H1 (cell line): ENCODE measurements at regions not wholly inside any gene's neighbourhood (a gene's known extent, or its start where the extent isn't known, plus 50 kb on each side); places are given as distances from the start of the nearest gene placed in this dataset.
A peak's percentile ranks its signal among the peaks of the same experiment; 100 is the strongest.

Source experiments
- CHD1 ChIP-seq: IDR thresholded peaks from 2 replicates; pipeline ENCODE4 v1.6.1; 2012; ENCODE audit warnings: low read depth, low read length, improper control_type of control experiment
- CHD2 ChIP-seq: IDR thresholded peaks from 2 replicates; pipeline ENCODE4 v1.6.1; 2012; ENCODE audit warnings: low read length, improper control_type of control experiment
- HDAC2 ChIP-seq, 2 experiments: fragments of 300-600 bp in 1 of 2; sonication (generic) in 1 of 2; IDR thresholded peaks; 2 replicates each; pipeline ENCODE4 v1.6.1; 2011 to 2012; ENCODE audit warnings: low read depth in 2 of 2, low read length in 2 of 2, mild to moderate bottlenecking in 2 of 2, moderate library complexity in 2 of 2, borderline replicate concordance in 1 of 2, inconsistent platforms in 1 of 2
- POLR2A ChIP-seq, 2 experiments: IDR thresholded peaks; 1 replicate in 1 of 2; 2 replicates in 1 of 2; pipeline ENCODE4 v1.6.1; 2011; ENCODE audit warnings: low read depth in 2 of 2, low read length in 2 of 2, mild to moderate bottlenecking in 2 of 2; ENCODE audit errors: control extremely low read depth in 1 of 2
- RAD21 ChIP-seq, 2 experiments: IDR thresholded peaks in 1 of 2; conservative IDR thresholded peaks in 1 of 2; 2 replicates each; pipeline ENCODE4 v1.6.1; 2011; ENCODE audit warnings: low read depth in 2 of 2, low read length in 2 of 2, improper control_type of control experiment in 1 of 2, inconsistent platforms in 1 of 2, mild to moderate bottlenecking in 1 of 2, moderate library complexity in 1 of 2
- SIX5 ChIP-seq: IDR thresholded peaks from 2 replicates; pipeline ENCODE4 v1.6.1; 2011; ENCODE audit warnings: mild to moderate bottlenecking, low read depth, low read length
- TF ChIP-seq, protein P1 (sequence below), 3 experiments: IDR thresholded peaks; 1 replicate in 2 of 3; 2 replicates in 1 of 3; pipeline versions ENCODE4 v1.5.1 to v1.6.1; 2011; ENCODE audit warnings: low read length in 3 of 3, mild to moderate bottlenecking in 3 of 3, inconsistent platforms in 2 of 3, low read depth in 1 of 3, moderate library complexity in 1 of 3; ENCODE audit not compliant: insufficient read depth in 1 of 3; ENCODE audit errors: control extremely low read depth in 1 of 3

DNA sequence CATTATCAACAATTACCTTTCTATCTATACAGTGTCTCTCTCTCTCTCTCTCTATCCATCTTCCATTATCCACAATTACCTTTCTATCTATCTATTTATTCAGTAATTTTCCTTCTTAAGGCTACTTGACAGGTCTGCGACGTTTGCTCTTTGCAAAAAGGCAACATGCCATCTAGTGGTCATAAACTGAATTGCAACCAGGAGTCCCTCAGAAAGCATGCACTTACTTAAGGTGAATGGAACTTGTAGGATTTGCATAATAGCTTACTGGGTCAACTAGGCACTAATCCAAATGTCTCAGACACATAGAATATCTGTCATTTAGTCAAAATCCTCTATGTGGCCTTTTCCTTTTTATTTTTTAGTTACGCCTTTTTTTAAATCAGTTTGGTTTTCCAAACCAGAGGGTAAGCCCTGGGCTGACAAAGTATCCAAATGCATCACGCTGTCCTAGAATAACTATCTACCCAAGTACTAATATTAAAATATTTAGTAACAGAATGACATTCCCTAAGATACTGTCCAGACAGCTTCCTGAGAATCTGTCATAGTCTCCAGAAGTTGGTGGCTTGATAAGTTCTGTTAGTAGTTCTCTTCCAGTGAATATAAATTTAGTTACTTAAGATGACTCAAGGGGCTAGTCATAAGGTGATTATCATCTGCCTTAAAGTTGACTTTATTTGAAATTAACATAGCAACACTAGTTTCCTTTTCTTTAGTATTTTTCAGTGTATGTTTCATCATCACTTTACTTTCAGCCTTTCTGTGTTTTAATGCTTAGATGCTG is 208.3 kb downstream of the PPP1R3A start:
- TF ChIP-seq CHD1 = no peak
- TF ChIP-seq, protein P1, sequence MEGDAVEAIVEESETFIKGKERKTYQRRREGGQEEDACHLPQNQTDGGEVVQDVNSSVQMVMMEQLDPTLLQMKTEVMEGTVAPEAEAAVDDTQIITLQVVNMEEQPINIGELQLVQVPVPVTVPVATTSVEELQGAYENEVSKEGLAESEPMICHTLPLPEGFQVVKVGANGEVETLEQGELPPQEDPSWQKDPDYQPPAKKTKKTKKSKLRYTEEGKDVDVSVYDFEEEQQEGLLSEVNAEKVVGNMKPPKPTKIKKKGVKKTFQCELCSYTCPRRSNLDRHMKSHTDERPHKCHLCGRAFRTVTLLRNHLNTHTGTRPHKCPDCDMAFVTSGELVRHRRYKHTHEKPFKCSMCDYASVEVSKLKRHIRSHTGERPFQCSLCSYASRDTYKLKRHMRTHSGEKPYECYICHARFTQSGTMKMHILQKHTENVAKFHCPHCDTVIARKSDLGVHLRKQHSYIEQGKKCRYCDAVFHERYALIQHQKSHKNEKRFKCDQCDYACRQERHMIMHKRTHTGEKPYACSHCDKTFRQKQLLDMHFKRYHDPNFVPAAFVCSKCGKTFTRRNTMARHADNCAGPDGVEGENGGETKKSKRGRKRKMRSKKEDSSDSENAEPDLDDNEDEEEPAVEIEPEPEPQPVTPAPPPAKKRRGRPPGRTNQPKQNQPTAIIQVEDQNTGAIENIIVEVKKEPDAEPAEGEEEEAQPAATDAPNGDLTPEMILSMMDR (IDR thresholded peaks at IDR 0.05; ENCODE audit: control extremely low read depth in 1 of 3, insufficient read depth in 1 of 3, low read depth in 1 of 3, low read length in 3 of 3) = peak in 2 of 3 experiments; percentile 68 to 84; a peak in 3 of 4 replicates
- no peak for TF ChIP-seq CHD2
- TF ChIP-seq RAD21 (IDR thresholded peaks at IDR 0.05 in 1 of 2, conservative IDR thresholded peaks at IDR 0.05 in 1 of 2; ENCODE audit: low read depth in 2 of 2, low read length in 2 of 2) = peak; percentile 75 to 77
- TF ChIP-seq POLR2A (IDR thresholded peaks at IDR 0.05; ENCODE audit: control extremely low read depth in 1 of 2, low read depth in 2 of 2, low read length in 2 of 2) = no peak
- no peak for TF ChIP-seq SIX5
- TF ChIP-seq HDAC2 (IDR thresholded peaks at IDR 0.05; ENCODE audit: borderline replicate concordance in 1 of 2, low read depth in 2 of 2, low read length in 2 of 2) = no peak
